GM23338 (cell line): ENCODE measurements at regions not wholly inside any gene's neighbourhood (a gene's known extent, or its start where the extent isn't known, plus 50 kb on each side); places are given as distances from the start of the nearest gene placed in this dataset.

Experiments used
- ATAC-seq: fragments of 200-7000 bp; cut with Tn5 transposase; 3 replicates; pipeline ENCODE4 v1.9.1; 2020
- DNase-seq: peaks from one replicate; pipeline ENCODE4 v3.0.0-alpha.2; 2015; ENCODE audit warnings: low spot score
- H2AFZ ChIP-seq: fragments of 200-600 bp; sonication (generic); 2 replicates; pipeline ENCODE4 v1.8.0; 2016; ENCODE audit warnings: antibody characterized with exemption, mild to moderate bottlenecking, moderate library complexity
- H3F3A ChIP-seq: fragments of 200-600 bp; sonication (generic); replicated peaks from 2 replicates; pipeline ENCODE4 v1.8.0; 2017; ENCODE audit warnings: antibody characterized with exemption, mixed run types, low read depth
- H3K27ac ChIP-seq: fragments of 200-600 bp; sonication (generic); 2 replicates; pipeline ENCODE4 v1.6.1; 2016; ENCODE audit warnings: low read depth
- H3K27me3 ChIP-seq: fragments of 200-600 bp; sonication (generic); 2 replicates; pipeline ENCODE4 v1.8.0; 2016; ENCODE audit warnings: mild to moderate bottlenecking, mixed run types, moderate library complexity; ENCODE audit not compliant: insufficient read depth
- H3K36me3 ChIP-seq: fragments of 200-600 bp; sonication (generic); 2 replicates; pipeline ENCODE4 v1.8.0; 2016; ENCODE audit warnings: mild to moderate bottlenecking; ENCODE audit not compliant: insufficient read depth
- H3K4me1 ChIP-seq: fragments of 200-600 bp; sonication (generic); 2 replicates; pipeline ENCODE4 v1.8.0; 2016; ENCODE audit warnings: mild to moderate bottlenecking, moderate library complexity; ENCODE audit not compliant: insufficient read depth
- H3K4me2 ChIP-seq: fragments of 200-600 bp; sonication (generic); 2 replicates; pipeline ENCODE4 v1.7.1; 2017; ENCODE audit warnings: mixed run types
- H3K4me3 ChIP-seq: fragments of 200-600 bp; sonication (generic); 2 replicates; pipeline ENCODE4 v1.6.1; 2016; ENCODE audit warnings: mixed run types
- H3K79me2 ChIP-seq: fragments of 200-600 bp; sonication (generic); replicated peaks from 2 replicates; pipeline ENCODE4 v1.8.0; 2017; ENCODE audit warnings: mild to moderate bottlenecking; ENCODE audit not compliant: insufficient read depth
- H3K9me2 ChIP-seq: fragments of 200-600 bp; sonication (generic); 2 replicates; pipeline ENCODE4 v1.8.0; 2017; ENCODE audit not compliant: insufficient read depth
- H4K20me1 ChIP-seq: fragments of 200-600 bp; sonication (generic); replicated peaks from 2 replicates; pipeline ENCODE4 v1.8.0; 2017; ENCODE audit warnings: mild to moderate bottlenecking; ENCODE audit not compliant: insufficient read depth
- H3K27ac Mint-ChIP-seq: 2 replicates; pipeline ENCODE4 v1.8.0; 2020; ENCODE audit warnings: inconsistent platforms, mild to moderate bottlenecking, moderate library complexity, mixed read lengths
- H3K27me3 Mint-ChIP-seq: 3 replicates; pipeline ENCODE4 v1.8.0; 2022; ENCODE audit warnings: low read depth, mild to moderate bottlenecking, moderate library complexity, mixed read lengths, inconsistent platforms; ENCODE audit not compliant: insufficient read depth, poor library complexity
- H3K36me3 Mint-ChIP-seq: 3 replicates; pipeline ENCODE4 v1.8.0; 2021; ENCODE audit warnings: low read depth, mild to moderate bottlenecking, inconsistent platforms, moderate library complexity, mixed read lengths
- H3K4me1 Mint-ChIP-seq: 3 replicates; pipeline ENCODE4 v1.8.0; 2020; ENCODE audit warnings: mild to moderate bottlenecking, inconsistent platforms, mixed read lengths
- H3K4me3 Mint-ChIP-seq: 3 replicates; pipeline ENCODE4 v1.8.0; 2021; ENCODE audit warnings: moderate library complexity, mild to moderate bottlenecking, inconsistent platforms, mixed read lengths
- H3K9me3 Mint-ChIP-seq: 3 replicates; pipeline ENCODE4 v1.8.0; 2020; ENCODE audit warnings: moderate library complexity, mild to moderate bottlenecking, inconsistent platforms, mixed read lengths
- EZH2 ChIP-seq: fragments of 200-600 bp; sonication (generic); IDR thresholded peaks from one replicate; pipeline ENCODE4 v1.8.0; 2017; ENCODE audit warnings: antibody characterized with exemption, mild to moderate bottlenecking, low read depth; ENCODE audit not compliant: unreplicated experiment
- EZH2phosphoT487 ChIP-seq: fragments of 200-600 bp; sonication (generic); IDR thresholded peaks from one replicate; pipeline ENCODE4 v1.8.1; 2018; ENCODE audit warnings: antibody characterized with exemption; ENCODE audit not compliant: unreplicated experiment
- JUNB ChIP-seq: IDR thresholded peaks from one replicate; pipeline ENCODE4 v1.6.1; 2016; ENCODE audit warnings: antibody characterized with exemption; ENCODE audit not compliant: unreplicated experiment
- NANOG ChIP-seq: IDR thresholded peaks from 2 replicates; pipeline ENCODE4 v1.6.1; 2016; ENCODE audit warnings: antibody characterized with exemption, borderline replicate concordance
- POLR2AphosphoS5 ChIP-seq: IDR thresholded peaks from 2 replicates; pipeline ENCODE4 v1.6.1; 2016; ENCODE audit warnings: antibody characterized with exemption, low read depth
- STAT1 ChIP-seq: IDR thresholded peaks from one replicate; pipeline ENCODE4 v1.6.1; 2016; ENCODE audit warnings: antibody characterized with exemption; ENCODE audit not compliant: unreplicated experiment
- ZNF114 ChIP-seq: fragments of 250-450 bp; sonication (Bioruptor Pico); IDR thresholded peaks from 2 replicates; pipeline ENCODE4 v1.5.0; 2020; ENCODE audit warnings: mild to moderate bottlenecking, moderate library complexity
- ZNF331 ChIP-seq: fragments of 250-450 bp; sonication (Bioruptor Pico); IDR thresholded peaks from 2 replicates; pipeline ENCODE4 v1.5.0; 2020; ENCODE audit warnings: low read depth, mild to moderate bottlenecking, moderate library complexity
- TF ChIP-seq, protein P1 (sequence below): IDR thresholded peaks from one replicate; pipeline ENCODE4 v1.6.1; 2018; ENCODE audit warnings: antibody characterized with exemption; ENCODE audit not compliant: unreplicated experiment
- TF ChIP-seq, protein P2 (sequence below): IDR thresholded peaks from 2 replicates; pipeline ENCODE4 v1.6.1; 2016; ENCODE audit warnings: antibody characterized with exemption
- TF ChIP-seq, protein P3 (sequence below), 2 experiments: fragments of 200-600 bp in 1 of 2; sonication (generic) in 1 of 2; conservative IDR thresholded peaks; 2 replicates each; pipeline versions ENCODE4 v1.5.1 to v1.6.1; 2016 to 2017; ENCODE audit warnings: antibody characterized with exemption in 2 of 2, low read depth in 2 of 2, mild to moderate bottlenecking in 2 of 2, moderate library complexity in 1 of 2

DNA sequence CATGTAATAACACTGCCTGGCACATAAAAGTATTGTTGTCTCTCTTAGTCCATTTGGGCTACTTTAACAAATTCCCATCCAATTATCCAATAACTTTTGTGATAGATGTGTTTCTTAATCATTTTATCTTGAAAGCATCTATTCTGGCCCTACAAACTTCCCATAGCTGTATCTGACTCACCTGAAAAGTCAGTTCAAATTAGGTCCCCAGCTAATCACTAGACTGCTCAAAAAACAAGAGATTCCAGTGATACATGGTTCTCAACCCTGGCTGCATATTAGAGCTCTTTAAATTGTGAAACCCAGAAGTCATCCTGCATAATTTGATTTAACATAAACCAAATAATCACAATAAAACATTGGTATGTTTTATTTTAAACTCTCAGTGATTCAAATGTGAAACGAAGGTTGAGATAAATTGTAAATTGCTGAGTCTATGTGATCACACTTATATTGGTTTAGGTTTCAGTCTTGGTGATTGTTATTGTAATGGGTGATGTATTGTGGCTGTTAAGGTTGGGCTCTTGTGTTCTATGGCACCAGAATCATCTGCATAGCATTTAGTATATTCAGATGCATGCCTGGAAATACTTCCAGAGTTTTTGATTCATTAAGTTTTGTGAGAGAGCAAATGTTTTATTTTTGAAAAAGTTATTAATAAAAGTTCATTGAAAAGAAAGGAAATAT is 268.9 kb upstream of the KCNMB2 start (continued):
- TF ChIP-seq, protein P1, sequence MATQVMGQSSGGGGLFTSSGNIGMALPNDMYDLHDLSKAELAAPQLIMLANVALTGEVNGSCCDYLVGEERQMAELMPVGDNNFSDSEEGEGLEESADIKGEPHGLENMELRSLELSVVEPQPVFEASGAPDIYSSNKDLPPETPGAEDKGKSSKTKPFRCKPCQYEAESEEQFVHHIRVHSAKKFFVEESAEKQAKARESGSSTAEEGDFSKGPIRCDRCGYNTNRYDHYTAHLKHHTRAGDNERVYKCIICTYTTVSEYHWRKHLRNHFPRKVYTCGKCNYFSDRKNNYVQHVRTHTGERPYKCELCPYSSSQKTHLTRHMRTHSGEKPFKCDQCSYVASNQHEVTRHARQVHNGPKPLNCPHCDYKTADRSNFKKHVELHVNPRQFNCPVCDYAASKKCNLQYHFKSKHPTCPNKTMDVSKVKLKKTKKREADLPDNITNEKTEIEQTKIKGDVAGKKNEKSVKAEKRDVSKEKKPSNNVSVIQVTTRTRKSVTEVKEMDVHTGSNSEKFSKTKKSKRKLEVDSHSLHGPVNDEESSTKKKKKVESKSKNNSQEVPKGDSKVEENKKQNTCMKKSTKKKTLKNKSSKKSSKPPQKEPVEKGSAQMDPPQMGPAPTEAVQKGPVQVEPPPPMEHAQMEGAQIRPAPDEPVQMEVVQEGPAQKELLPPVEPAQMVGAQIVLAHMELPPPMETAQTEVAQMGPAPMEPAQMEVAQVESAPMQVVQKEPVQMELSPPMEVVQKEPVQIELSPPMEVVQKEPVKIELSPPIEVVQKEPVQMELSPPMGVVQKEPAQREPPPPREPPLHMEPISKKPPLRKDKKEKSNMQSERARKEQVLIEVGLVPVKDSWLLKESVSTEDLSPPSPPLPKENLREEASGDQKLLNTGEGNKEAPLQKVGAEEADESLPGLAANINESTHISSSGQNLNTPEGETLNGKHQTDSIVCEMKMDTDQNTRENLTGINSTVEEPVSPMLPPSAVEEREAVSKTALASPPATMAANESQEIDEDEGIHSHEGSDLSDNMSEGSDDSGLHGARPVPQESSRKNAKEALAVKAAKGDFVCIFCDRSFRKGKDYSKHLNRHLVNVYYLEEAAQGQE: no peak
- TF ChIP-seq ZNF114 (no peak), JUNB (no peak), POLR2AphosphoS5 (no peak), EZH2phosphoT487 (no peak), NANOG (no peak), ZNF331 (CRISPR knock-in tag) (no peak)
- TF ChIP-seq, protein P2, sequence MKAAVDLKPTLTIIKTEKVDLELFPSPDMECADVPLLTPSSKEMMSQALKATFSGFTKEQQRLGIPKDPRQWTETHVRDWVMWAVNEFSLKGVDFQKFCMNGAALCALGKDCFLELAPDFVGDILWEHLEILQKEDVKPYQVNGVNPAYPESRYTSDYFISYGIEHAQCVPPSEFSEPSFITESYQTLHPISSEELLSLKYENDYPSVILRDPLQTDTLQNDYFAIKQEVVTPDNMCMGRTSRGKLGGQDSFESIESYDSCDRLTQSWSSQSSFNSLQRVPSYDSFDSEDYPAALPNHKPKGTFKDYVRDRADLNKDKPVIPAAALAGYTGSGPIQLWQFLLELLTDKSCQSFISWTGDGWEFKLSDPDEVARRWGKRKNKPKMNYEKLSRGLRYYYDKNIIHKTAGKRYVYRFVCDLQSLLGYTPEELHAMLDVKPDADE: no peak
- TF ChIP-seq, protein P3, sequence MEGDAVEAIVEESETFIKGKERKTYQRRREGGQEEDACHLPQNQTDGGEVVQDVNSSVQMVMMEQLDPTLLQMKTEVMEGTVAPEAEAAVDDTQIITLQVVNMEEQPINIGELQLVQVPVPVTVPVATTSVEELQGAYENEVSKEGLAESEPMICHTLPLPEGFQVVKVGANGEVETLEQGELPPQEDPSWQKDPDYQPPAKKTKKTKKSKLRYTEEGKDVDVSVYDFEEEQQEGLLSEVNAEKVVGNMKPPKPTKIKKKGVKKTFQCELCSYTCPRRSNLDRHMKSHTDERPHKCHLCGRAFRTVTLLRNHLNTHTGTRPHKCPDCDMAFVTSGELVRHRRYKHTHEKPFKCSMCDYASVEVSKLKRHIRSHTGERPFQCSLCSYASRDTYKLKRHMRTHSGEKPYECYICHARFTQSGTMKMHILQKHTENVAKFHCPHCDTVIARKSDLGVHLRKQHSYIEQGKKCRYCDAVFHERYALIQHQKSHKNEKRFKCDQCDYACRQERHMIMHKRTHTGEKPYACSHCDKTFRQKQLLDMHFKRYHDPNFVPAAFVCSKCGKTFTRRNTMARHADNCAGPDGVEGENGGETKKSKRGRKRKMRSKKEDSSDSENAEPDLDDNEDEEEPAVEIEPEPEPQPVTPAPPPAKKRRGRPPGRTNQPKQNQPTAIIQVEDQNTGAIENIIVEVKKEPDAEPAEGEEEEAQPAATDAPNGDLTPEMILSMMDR (conservative IDR thresholded peaks at IDR 0.05; ENCODE audit: low read depth in 2 of 2): no peak

DNA sequence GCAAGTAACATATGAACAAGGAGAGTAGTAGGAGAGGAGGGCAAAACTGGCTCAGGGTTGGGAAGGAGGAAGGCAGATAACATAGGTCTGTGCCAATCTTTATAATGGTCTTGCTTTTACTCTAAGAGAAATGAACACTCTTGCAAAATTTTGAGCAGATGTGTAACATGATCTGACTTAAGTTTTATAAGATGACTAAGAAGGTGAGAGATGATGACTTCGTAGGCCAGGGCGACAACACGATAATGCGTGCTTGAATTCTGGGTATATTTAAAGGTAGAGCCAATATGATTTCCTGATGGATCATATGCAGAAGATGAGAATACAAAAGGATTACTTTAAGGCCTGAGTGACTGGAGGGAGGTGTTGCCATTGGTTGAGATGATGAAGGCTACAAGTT is 265.4 kb upstream of the KCNMB2 start:
- Histone ChIP-seq H2AFZ (no peak overlapping the region), H3K4me2 (no peak overlapping the region), H3K27ac (no peak overlapping the region), H3K9me2 (0 out of 2 replicates have a peak, but pooled peaks cover 3% of the 10 kb centered on the region), H3K4me1 (no peaks in the 10 kb centered on the region), H3K27me3 (no peaks in the 10 kb centered on the region), H4K20me1 (no peaks in the 10 kb centered on the region), H3K79me2 (no peaks in the 10 kb centered on the region), H3K4me3 (no peak overlapping the region), H3F3A (no peaks in the 10 kb centered on the region), H3K36me3 (no peaks in the 10 kb centered on the region)
- Mint-ChIP-seq H3K9me3 (no peaks in the 10 kb centered on the region), H3K36me3 (no peaks in the 10 kb centered on the region), H3K27ac (no peak overlapping the region), H3K4me3 (no peak overlapping the region), H3K27me3 (no peaks in the 10 kb centered on the region), H3K4me1 (peaks cover 6% of the 10 kb centered on the region; the same call in 2 of the 3 replicates)
- ATAC-seq: no peak
- DNase-seq: no peak
- TF ChIP-seq POLR2AphosphoS5 (no peak), JUNB (no peak), EZH2 (no peak), NANOG (no peak), STAT1 (no peak)
- TF ChIP-seq, protein P3 (conservative IDR thresholded peaks at IDR 0.05; ENCODE audit: low read depth in 2 of 2): no peak
- TF ChIP-seq, protein P1: no peak
